Activated naive CD4-positive, alpha-beta T cell treated with Interleukin-2 at 50 U/mL for 16 hours (primary cell): ENCODE measurements at regions not wholly inside any gene's neighbourhood (a gene's known extent, or its start where the extent isn't known, plus 50 kb on each side); places are given as distances from the start of the nearest gene placed in this dataset.
"Not testable (repeated sequence)": the region's sequence is repeated elsewhere in the genome, so short reads cannot be mapped to it uniquely, and the experiment has no call there.

Experiments
- DNase-seq: peaks from one replicate; pipeline ENCODE4 v3.0.0-alpha.2; 2020

- DNase-seq: no peak
Measured at GRCh38 chr3:106083207-106083606, 214.4 kb upstream of the CBLB start.

DNA sequence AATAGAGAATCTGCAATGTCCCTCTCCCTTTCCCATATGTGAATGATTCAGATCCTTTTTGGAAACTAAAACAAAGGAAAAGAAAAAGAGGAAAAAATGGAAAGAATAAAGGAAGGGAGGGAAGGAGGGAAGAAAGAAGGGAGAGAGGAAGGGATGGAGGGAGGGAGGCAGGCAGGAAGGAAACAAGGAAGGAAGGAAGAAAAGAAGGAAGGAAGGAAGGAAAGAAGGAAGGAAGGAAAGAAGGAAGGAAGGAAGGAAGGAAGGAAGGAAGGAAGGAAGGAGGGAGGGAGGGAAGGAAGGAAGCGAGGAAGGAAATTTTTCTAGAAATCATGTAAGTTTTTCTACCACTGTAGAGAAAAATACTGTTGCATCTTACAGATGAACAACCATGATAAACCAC, 215.0 kb upstream of the CBLB start:
- DNase-seq: no peak

DNA sequence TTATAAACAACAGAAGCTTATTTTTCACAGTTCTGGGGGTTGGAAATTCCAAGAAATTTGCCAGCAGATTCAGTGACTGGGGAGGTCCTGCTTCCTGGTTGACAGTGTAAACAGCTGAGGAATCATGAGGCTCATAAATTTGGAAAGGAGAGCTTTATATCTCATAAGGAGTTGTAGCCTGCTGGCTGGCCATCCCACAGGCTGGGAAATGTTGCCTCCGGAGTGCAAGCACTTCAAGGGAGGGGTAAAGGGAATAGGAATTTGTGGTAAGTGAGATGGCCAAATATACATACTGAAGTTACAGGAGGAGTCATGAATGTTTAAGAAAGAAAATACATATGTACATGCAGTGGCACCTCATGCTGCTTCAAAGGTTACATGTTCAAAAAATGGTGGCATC, 217.2 kb upstream of the CBLB start:
- no peak for DNase-seq

DNA sequence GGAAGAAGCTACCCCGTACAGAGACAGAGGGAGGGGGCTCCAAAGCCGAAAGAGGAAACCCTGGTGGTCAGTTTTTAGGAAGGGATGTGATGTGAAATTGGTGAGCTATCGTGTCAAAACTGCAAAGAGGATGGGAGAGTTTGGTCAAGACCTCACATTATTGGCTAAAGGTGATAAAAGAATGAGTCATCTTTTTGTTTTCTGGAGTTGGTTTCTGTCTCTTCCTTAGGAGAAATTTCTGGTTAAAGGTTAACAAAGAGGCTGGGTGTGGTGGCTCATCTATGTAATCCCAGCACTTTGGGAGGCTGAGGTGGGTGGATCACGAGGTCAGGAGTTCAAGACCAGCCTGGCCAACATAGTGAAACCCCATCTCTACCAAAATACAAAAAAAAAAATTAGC, 217.8 kb upstream of the CBLB start:
- DNase-seq: no peak

DNA sequence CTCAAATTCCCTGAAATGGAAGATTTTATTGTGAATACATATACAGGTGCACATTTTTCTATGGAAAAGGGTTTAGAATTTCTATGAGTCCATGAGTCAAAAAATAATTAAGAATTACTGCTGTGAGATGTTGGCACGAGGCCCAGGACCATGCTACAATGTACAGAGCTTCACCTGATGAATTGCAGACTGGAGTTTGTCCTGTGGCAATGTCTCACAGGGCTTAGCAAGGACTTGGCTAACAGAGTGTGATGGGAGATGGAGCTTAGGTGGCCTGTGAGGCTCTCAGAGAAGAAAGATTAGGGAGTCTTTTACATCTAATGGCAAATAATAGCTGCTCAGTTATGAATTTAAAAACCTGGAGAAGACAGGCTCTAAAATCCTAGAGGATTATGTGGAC, 219.5 kb upstream of the CBLB start:
- no peak for DNase-seq

DNA sequence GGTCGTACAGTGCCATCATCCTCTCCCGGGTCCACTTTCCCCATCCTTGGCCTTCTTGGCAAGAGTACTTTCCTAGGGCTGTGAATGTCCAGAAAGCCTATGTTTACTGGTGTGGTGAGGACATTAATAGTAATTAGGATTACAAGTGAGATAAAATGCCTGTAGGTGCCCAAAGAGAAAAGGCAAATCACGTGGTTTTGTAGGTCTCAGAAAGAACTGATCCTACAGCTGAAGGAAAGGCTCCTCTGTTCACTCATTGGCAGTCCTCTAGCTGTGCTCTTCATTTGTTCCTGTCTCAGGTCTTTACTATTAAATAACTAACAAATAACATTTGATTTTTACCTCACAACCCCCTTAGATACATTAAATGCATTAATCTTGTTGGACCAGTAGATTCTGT, 220.1 kb upstream of the CBLB start:
- DNase-seq: no peak

DNA sequence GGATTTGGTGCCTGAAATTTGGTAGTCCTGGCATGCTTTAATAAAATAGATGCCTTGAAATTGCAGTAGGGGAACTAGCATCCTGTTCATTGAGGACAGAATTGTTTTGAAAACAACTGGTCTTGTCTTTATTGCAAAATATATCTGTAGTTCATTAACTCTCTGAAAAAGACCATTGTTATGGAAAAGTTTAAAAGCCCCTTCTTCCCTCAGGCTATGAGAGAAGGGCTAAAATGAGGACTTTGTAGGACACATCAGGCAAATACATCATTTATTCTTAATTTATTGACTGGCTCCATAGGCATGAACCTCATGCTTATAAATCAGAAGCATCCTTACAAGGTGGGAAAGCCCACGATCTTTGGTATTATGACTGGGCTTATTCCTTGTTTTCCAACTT, 221.0 kb upstream of the CBLB start:
- no peak for DNase-seq

DNA sequence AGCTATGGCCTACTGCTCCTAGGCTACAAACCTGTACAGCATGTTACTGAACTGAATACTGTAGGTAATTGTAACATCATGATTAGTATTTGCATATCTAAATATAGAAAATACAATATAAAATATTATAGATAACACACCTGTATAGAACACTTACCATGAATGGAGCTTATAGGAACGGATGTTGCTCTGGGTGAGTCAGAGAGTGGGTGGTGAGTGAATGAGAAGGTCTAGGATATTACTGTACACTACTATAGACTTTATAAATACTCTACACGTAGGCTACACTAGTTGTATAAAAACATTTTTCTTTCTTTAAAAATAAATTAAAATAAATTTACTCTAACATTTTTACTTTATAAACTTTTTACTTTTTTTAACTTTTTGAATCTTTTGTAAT, 224.0 kb upstream of the CBLB start:
- no peak for DNase-seq

DNA sequence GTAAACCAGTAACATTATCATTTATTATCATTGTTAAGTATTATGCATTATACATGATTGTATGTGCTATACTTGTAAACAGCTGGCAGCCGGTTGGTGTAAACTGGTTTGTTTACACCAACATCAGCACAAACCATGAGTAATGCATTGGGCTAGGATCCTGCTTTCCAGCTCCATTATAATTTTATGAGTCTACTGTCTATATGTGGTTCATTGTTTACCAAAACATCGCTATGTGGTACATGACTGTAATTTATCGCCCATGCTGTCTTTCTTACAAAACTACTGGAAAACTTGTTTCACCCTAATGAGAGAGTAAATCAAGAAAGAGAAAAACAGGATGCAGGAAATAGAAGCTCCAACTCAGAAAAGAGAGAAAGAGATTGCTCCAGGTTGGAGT, 224.8 kb upstream of the CBLB start:
- no peak for DNase-seq

DNA sequence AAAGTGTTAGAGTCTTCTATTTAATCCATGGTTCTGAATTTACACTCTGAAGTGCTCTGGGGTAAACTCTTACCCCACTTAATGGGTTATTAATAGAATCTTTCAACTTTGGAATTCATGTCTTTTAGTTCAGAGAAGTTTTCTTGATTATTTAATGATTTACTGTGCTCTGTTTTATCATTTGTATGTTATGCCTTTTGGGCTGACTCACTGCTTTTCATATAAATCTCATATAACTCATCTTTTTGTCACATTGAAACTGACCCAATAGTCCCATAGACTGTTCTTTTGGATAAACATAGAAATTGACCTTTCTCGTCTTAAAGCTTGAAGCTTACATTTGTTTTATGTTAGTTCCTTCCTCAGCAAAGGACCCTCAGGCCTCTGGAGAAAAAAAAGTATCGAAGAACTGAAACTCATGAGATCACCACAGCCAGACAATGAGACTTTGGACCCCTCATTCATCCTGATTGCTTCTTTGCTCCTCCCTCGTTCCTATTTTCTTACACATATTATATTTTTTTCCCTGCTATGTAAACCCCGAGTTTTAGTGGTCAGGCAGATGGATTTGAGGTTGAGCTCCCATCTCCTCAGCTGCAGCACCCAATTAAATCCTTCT, 229.1 kb upstream of the CBLB start:
- DNase-seq: no peak

GRCh38 chr3:106103383-106103782, 234.6 kb upstream of the CBLB start:
- DNase-seq: no peak

GRCh38 chr3:106104078-106104477, 235.3 kb upstream of the CBLB start:
- DNase-seq: no peak

GRCh38 chr3:106108925-106109324, 240.1 kb upstream of the CBLB start:
- no peak for DNase-seq

GRCh38 chr3:106112561-106112960, 243.7 kb upstream of the CBLB start:
- DNase-seq: not testable (repeated sequence)

GRCh38 chr3:106113747-106114146, 244.9 kb upstream of the CBLB start:
- no peak for DNase-seq

GRCh38 chr3:106114220-106114619, 245.4 kb upstream of the CBLB start:
- DNase-seq: no peak

GRCh38 chr3:106114848-106115247, 246.0 kb upstream of the CBLB start:
- no peak for DNase-seq

GRCh38 chr3:106115557-106115956, 246.7 kb upstream of the CBLB start:
- DNase-seq: no peak

GRCh38 chr3:106116733-106117489, 248.1 kb upstream of the CBLB start:
- no peak for DNase-seq

DNA sequence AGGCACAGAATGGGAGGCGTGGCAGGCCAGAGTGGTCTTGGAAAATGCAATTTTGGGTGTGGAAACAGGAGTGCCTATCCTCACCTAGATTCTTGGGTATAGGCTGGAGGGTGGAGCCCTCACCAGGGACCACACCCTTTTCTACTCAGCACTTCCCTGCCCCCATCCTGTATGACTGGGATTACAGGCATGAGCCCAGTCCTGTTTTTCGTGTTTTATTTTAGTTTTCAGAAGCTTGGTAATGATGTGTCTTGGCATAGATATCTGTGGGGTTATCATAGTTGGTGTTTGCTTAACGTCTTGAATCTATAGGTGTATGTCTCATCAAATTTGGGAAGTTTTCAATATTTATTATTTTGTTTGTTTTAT, 248.7 kb upstream of the CBLB start:
- no peak for DNase-seq

DNA sequence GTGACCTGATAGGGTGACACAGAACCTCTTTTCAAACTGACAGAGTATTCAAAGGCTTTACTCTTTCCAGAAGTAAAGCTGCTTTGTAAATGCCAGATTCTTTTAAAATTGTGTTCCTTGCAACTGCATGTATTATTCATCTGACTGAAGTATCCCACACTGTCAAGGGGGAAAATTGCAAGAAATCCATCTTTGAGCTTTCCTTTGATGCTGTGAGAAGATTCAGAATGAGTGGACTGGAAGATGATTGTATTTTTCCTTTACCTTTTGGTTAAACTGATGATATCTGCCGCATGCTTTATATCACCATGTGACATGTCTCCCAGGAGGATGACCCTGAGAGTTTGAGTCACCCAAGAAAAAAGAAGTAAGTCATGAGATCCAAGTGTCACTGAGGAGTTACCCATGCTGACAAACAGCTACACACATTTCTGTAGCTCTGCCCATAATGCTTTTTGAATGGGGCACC, 250.8 kb upstream of the CBLB start:
- DNase-seq: no peak

DNA sequence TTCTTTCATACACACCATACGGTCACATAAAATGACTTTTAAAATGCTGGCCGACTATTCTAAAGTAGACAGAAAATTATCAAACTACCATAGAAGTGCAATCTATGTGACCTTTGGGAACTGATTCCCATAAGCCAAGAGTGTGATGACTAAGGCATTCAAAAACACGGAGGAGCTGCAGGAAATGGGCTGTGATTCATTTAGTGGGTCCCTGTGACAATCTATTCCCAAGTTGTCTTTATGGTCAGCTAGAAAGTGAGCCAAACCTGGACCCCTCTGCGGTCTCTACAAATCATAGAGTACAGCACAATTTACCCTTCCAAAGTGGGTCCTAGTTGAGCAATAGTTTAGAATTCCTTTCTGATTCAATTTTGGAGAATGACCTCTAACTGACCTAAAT, 251.5 kb upstream of the CBLB start:
- no peak for DNase-seq

- DNase-seq: no peak
Measured at GRCh38 chr3:106121491-106122289, 252.9 kb upstream of the CBLB start.

DNA sequence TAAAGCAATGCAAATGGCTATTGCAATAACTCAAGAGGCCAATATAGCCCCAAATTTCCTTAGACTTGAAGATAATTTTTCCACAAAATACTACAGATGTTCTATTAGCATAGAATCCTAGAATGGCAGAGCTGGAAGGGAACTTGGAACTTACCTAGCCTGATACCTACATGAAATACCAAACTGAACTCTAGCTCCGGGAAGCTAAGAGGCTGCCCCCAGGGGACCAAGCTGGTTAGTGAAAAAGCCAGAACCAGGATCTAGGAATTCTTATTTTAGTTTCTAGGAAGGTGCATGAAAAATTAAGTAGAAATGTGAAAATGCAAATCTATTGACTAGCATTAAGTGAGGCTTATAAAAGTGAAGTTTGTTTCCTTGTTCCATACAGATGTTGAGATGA, 256.0 kb upstream of the CBLB start:
- no peak for DNase-seq
